ENCODE measurements at regions not wholly inside any gene's neighbourhood (a gene's known extent, or its start where the extent isn't known, plus 50 kb on each side); places are given as distances from the start of the nearest gene placed in this dataset.
"Not testable (repeated sequence)": the region's sequence is repeated elsewhere in the genome, so short reads cannot be mapped to it uniquely, and the experiment has no call there.

DNA sequence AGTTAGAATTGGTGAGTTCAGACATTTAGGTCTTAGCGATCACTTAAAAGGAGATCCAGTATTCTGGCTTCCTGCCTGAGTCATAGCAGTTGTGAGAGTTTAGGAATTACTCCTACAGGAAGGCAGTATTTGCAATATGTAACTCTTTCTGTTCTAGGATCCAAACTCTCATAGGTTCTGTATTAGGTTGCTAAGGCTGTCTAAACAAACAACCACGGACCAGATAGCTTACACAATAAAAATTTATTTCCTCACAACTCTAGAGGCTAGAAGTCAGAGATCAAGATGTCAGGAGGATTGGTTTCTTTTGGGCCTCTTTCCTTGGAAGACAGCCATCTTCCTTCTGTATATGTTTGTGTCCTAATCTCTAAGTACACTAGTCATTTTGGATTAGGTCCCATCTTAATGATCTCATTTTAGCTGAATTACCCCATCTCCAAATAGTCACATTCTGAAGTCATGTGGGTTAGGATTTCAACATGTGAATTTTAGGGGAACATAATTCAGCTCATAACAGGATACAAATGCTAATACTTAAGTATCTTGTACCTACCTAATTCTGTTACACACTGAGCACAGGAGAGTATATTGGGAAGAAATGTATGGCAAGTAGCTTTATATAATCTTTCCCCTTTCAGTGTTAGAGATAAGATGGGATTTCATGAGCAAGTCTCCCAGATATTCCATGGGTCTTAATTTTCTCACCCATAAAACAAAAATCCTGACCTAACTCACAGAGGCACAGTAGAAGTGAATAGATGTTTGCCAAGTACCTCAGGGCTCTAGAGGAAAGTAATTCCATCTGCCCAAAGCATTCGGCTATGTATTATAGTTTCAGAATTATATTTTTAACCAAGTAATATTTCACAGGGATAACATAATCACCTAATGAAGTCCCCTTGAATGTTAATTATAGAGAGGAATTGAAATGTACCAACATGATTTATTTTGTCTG is 144.4 kb downstream of the PTBP2 start:
- DNase-seq (ENCODE audit: low read depth in 1 of 2, low spot score in 1 of 2), result no peak

DNA sequence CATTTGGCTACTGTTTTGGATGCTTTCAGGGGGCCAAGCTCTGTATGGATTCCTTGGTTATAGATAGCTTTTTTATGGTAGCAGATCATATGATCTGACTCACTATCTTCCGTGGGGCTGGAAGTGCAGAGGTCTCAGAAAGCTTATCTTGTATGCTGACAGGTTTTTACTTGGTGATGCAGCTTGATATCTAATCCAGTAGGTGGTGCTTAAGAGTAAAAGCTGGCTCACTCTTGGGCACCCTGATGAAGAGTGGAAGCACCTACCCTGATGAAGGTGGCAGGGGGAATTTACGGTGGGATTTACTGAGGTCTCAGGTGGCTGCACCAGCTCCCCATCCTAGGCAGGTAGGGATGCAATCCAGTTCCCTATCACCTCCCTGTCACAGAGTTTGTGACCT is 151.2 kb downstream of the PTBP2 start:
- DNase-seq (ENCODE audit: low read depth in 1 of 2, low spot score in 1 of 2), result no peak

DNA sequence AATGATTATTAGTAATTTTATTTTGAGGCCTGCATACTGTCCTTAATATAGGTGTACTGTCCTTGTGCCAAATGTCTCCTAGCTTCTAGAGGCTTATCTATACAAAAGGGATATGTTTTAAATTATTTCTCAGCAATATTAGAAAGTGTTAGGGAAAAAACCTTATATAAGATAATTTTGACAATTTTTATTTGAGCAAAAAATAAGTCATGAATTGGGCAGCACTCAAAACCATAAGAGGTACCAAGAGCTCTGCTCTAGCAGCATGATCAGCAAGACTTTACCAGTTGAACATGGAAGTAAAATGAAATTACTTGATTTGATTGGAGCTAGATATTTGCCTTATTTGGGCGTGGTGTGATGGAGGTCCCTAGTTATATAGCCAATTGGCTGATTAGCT is 157.1 kb downstream of the PTBP2 start:
- DNase-seq (ENCODE audit: low read depth in 1 of 2, low spot score in 1 of 2), result no peak

DNA sequence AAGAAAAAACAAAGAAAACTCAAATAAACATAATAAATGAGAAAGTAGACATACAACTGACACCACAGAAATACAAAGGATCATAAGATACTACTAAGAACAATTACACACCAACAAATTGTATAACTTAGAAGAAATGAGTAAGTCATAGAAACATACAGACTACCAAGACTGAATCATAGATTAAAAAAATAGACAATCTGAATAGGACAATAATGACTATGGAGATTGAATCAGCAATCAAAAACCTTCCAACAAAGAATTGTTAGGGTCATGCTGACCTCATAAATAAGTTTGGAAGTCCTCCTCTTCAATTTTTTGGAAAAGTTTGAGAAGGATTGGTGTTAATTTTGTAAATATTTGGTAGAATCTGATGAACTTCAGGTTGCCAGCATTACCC is 159.0 kb downstream of the PTBP2 start:
- DNase-seq (ENCODE audit: low read depth in 1 of 2, low spot score in 1 of 2), result no peak

DNA sequence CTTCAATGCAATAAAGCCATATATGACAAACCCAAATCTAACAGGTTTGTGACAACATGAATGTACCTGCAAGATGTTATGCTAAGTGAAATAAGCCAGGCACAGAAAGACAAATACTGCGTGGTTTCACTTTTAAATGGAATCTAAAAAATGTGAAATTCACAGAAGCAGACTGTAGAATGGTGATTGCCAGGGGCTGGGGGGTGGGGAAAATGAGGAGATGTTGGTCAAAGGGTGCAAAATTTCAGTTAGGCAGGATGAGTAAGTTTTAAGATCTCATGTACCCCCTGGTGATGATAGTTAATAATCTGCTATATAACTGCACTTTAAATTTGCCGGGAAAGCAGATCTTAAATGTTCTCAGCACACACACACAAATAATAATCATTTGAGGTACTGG is 160.5 kb downstream of the PTBP2 start:
- DNase-seq (ENCODE audit: low read depth in 1 of 2, low spot score in 1 of 2), result no peak

DNA sequence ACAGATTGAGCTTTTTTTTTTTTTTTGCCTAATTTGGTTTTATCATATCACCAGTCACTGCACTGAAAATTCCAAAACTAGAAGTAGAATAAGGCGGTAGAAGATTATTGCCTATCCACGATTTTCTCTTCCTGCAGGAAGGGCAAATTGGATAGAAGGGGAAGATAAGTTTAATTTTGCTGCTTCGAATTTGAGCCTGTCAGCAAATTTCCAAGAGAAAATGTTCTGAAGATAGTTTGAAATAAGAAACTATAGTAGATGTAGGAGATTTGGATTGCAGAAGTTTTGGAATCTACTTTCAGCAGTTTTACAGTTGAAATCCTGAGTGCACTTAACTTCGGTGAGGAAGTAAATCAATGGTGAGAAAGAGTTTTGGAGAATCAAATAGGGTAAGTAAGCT is 164.9 kb downstream of the PTBP2 start:
- DNase-seq (ENCODE audit: low read depth in 1 of 2, low spot score in 1 of 2), result no peak

DNA sequence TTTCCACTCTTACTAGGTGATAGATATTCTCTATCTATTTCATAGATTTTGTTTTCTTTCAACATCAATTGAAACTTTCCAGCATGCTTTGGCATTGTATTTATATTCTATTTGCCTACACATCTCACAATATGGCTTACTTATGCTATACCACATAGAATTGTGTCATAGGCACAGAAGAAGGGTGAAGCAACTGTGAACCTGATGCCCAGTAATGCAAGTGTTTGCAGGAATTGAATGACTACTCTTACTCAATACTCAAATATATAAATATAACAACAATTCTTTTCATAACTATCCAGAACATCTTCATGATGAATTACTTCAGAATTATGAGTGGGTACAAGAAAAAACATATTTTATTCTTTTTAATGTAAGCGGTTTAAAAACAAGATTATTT is 165.9 kb downstream of the PTBP2 start:
- DNase-seq (ENCODE audit: low read depth in 1 of 2, low spot score in 1 of 2), result no peak

DNA sequence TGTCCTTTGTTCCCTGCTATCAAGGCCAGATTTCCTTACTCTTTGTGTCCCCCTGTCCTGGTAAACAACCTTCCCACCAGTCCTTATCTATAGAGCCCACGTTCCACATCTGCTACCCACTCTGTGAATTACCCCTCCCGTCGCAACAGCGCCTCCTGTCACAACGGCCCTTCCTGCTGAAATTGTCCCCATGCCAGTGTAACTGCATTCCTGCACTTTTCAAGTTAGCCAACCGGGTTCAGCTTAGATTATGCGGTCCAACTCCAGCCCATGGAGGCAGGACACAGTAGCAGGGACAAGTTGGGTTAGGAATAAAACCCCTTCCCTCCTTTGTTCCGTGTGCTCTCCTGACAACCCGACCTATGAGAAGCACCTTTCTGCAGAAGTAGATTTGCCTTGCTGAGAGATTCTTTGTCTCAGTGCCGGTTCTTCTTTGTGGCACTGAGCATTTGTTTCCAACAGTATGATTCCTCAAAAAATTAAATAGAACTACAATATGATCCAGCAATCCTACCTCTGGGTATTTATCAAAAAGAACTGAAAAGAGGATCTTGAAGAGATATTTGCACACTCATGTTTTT is 180.3 kb downstream of the PTBP2 start:
- DNase-seq (ENCODE audit: low read depth in 1 of 2, low spot score in 1 of 2), result no peak

DNA sequence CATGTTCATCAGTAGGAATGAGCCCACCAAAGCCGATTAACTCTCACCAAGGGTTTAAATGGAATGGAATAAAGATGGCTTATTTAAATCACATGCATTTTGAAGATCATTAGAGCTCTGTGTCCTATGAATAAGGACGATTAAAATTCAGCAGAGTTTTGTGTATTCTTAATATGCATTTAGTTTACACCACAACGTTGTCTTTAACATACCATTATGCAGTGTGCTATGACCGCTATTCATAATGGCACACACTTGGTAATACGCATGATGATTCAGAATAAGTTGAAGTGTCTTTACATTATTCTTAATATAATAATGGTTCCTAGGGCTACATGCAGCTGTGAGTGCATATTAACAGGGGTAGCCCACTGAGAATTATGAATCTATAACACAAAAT is 190.7 kb downstream of the PTBP2 start:
- no peak for DNase-seq (ENCODE audit: low read depth in 1 of 2, low spot score in 1 of 2)

DNA sequence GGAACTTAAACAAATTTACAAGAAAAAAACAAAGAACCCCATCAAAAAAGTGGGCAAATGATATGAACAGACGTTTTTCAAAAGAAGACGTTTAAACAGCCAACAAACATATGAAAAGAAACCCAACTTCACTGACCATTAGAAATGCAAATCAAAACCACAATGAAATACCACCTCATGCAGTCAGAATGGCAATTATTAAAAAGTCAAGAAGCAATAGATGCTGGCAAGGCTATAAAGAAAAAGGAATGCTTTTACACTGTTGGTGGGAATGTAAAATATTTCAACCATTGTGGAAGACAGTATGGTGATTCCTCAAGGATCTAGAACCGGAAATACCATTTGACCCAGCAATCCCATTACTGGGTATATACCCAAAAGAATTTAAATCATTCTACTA is 194.1 kb downstream of the PTBP2 start:
- DNase-seq (ENCODE audit: low read depth in 1 of 2, low spot score in 1 of 2), result not testable (repeated sequence)

DNA sequence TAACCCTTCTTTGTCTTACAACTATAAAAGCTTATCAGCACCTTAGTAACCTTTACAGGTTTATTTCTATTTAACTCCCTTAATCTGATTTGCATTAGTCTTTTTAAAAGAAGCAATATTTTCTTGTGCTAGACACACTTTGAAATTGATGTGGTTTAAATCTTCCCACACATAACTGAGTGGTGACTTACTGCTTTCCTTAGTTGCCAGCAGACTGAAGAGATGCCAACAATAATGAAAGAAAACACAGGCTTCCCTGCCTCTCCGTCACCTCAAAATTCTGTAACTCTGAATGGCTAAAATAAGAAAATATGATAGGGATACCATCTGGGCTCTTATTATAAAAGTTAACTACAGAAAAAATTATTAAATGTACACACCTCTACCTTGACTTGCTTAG is 196.8 kb downstream of the PTBP2 start:
- DNase-seq (ENCODE audit: low read depth in 1 of 2, low spot score in 1 of 2), result no peak

DNA sequence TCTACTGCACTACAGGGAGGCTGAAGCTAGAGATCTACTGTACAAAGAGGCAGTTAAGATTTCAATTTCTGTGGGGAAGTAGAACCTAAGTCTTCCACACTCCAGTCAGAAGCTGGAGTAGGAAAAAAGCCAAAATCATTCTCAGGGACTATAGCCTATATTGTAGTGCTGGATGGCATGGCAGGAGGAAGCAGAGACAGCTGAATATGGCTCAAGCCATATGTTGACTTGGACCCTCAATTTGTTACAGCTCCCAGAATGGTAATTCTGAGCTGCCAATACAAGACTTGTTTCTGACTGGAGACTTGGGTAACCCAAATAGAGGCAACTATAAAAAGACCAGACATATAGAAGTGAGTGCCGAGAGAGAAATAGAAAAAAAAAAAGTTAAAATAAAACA is 200.6 kb downstream of the PTBP2 start:
- DNase-seq (ENCODE audit: low read depth in 1 of 2, low spot score in 1 of 2), result no peak

DNA sequence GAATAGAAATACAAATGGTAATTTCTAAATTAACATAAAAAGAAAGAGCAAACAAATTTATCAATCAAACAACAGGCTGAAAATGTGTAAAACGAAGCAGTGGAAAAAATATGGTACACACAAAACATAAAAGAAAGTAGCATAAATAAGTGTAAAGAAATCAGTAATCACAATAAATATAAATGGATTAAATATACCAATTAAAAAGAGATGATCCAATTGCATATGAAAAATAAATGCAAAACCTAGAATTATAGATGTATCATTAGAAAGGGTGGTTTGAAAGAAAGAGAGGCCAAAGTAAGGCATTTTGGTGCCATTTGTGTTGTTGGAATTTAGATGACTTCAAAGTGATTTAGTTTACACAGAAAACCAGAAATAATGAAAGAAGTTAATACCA is 202.2 kb downstream of the PTBP2 start:
- no peak for DNase-seq (ENCODE audit: low read depth in 1 of 2, low spot score in 1 of 2)

DNA sequence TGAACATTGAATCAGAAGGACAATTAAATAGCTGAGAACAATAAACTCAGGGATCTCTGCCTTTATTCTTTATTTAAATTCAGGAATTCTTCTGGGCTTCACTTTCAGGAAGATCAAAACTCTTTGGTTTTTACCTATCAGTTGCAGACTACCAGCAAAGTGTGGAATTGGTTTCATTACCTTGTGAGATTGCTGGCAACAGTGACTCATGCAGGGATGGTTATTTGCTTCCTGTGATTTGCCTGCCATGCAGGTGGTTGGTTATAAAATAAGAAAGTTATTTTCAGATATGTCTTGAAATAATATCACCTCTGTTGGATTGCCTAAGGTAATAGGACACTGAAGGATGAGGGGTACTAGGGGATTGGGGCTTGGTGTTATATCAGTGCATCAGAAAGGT is 204.6 kb downstream of the PTBP2 start:
- no peak for DNase-seq (ENCODE audit: low read depth in 1 of 2, low spot score in 1 of 2)

DNA sequence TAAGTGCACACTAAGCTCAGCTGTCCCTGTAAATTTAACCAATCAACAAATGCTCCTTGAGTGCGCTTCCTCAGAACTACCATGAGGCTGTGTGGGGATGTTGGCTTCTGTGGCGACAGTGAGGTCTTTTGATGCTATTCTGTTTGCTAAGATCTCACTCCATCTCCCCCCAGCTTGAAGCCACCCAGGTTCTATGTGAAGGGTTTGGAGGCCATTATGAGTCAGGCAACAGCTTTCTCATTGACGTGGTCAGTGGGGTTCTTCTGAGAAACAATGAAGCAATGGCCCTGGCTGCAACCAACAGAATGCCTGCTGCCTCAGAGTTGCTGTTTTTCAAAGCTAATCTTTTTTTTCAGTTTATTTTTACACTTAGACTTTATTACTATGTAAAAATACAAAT is 205.5 kb downstream of the PTBP2 start:
- no peak for DNase-seq (ENCODE audit: low read depth in 1 of 2, low spot score in 1 of 2)

DNA sequence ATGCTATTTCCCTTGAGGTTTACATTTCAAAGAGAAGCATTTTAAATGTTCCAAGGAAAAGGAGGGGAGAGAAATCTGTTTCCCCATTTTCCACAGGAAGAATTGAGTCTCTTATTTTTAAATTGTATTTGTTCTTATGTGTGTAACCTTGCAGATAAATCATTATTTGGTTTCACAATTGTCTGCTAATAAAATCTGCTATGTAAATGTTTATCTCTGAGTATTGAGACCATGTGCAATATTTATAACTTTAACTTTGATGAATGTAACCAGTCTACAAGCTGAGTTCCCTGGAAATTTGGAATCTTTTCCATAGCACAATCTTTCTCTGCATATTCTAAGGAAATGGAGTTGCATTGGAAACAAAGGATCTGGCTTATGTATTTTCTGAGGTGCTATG is 209.6 kb downstream of the PTBP2 start:
- no peak for DNase-seq (ENCODE audit: low read depth in 1 of 2, low spot score in 1 of 2)

DNA sequence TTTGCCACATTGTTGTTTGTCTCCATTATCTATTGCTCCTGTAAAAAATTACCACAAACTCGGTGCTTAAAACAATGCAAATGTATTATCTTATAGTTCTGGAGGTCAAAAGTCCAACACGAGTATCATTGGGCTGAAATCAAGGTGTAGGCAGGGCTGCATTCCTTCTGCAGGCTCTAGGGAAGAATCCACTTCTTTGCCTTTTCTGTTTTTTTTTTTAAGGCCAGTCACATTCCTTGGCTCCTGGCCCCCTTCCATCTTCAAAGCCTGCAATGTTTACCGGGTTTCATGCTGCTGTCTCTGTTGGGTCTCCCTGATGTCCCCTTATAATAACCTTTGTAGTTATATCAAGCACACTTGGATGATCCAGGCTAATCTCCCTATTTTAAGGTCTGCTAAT is 212.7 kb downstream of the PTBP2 start:
- no peak for DNase-seq (ENCODE audit: low read depth in 1 of 2, low spot score in 1 of 2)

DNA sequence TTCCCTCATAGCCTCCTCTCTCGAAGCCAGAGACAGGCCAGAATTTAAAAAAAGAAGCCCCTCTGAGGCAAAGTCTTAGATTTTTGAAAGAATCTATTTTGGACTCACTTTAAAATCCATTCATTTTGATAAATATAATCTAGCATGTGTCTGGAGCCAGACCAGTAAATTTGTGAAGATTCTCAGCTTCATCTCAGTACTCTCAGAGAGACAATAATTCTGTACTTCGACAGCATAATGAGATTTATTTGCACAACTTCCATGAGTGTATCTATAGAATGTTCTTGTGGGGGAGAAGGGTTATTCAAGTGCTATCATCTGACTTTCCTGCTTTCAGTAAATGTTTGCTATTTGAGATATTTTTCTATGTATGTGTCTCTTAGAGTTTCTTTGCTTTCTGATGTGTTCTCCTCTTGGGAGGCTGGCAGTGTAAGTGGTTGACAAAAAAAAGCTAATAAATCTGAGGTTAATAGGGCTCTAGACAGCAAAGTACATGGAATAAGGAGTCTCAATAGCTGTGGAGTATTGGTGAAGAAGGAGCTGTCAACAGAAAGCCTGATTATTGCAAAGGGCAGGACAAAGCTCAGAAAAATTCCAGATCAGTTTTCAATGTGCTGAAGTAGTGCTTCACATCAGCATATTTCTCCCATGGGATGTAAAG is 223.0 kb downstream of the PTBP2 start:
- DNase-seq (ENCODE audit: low read depth in 1 of 2, low spot score in 1 of 2), result no peak

DNA sequence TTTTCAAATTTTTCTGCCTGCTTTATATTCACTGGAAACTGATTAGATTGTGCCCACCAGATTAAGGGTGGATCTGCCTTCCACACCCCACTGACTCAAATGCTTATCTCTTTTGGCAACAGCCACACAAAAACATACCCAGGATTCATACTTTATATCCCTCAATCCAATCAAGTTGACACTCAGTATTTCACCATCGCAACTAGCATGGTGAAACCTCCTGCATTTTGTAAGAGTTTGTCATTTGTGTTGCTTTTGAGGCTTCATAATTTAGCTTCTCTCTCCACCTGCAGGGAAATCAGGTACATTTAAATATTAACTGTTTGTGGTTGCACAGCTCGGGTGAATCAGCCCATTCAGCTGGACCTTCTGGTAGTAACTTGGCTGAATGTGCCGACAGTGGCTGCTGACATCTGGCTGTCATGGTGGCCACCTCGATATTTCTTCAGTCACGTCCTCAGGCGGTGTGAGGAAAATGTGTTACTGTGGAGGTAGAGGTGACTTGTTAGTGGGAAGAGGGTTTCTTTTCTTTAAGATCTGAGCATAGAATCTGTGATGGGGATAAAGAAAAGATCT is 224.0 kb downstream of the PTBP2 start:
- no peak for DNase-seq (ENCODE audit: low read depth in 1 of 2, low spot score in 1 of 2)

DNA sequence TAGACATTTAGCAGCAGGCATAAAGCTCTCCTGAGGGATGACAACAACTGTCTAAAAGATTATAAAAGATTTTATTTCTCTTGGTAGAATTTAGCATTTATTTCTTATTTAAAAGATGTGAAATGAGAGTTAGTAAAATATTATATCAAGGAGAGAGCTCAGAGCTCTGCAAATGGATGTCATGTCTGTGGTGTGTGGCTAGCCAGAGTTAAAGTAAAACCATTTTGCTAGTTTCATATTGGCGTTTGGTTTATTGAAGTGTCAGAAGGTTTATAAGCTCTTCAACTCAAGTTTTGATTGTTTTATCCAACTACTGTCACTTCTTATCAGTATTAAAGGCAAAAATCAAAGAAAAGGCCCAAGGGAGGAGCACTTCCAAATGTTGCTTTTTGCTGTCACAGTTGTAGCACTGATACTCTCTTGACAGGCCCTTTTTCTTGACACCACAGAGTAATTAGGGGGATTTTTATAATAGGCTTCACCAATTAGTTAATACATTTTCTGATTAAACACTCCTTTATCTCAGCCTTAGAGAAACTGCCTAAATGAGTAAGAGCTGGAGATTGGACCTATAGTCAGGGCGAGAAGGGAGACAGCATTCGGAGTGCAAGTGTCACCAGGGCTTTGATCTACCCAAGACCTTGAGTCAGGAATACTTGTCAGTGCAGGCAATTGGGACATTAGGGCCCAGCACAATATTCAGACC is 233.9 kb downstream of the PTBP2 start:
- no peak for DNase-seq (ENCODE audit: low read depth in 1 of 2, low spot score in 1 of 2)

DNA sequence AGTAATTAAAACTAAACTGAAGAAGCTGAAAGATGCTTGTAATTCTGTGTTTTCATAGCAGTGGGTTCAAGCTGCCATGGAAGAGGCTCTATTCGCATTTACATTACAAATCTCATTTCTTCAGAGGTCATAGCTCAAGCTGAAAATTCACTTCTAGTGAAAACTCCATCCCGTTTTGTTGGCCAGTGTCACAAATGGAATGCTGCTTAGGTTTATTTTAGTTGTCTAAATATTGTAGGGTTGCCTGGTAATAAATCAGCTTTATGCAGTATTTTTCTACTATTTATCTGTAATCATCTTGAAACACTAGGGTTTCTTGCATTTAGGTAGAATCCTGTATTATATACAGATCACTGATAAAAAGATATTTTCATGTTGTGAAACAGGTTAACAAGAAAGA is 240.6 kb downstream of the PTBP2 start:
- no peak for DNase-seq (ENCODE audit: low read depth in 1 of 2, low spot score in 1 of 2)

Measured in activated CD4-positive, alpha-beta T cell treated with anti-CD3 and anti-CD28 coated beads, Interleukin-2, amount 50 U/mL, for 24 hours (primary cell).